C4-2B (cell line): ENCODE measurements at regions not wholly inside any gene's neighbourhood (a gene's known extent, or its start where the extent isn't known, plus 50 kb on each side); places are given as distances from the start of the nearest gene placed in this dataset.

Source experiments
- H3K27ac ChIP-seq: fragments of 450-650 bp; 2 replicates; pipeline ENCODE4 v1.5.1; 2017
- ZFX ChIP-seq: fragments of 450-650 bp; IDR thresholded peaks from 2 replicates; pipeline ENCODE4 v1.6.1; 2017
- TF ChIP-seq, protein P1 (sequence below): fragments of 450-650 bp; conservative IDR thresholded peaks from 2 replicates; pipeline ENCODE4 v1.5.1; 2017; ENCODE audit warnings: mild to moderate bottlenecking

DNA sequence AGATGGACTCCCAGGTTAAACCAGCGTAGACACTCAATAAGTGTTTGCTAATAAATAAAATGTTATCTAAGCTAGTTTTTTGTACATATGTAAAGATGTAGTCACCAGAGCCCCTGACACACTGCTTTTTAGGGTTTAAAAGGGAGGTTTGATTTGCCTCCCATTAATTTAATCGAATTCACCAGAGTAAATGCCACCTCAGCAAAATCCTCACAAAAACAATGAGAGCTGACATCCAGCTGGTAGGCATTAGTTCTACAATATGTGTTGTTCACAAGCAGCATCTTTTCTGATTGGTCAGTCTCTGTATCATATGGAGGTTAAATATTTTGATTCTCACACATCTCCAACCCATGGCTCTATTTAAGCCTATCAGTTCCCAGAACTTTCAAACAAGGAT lies 382.6 kb downstream of the CENPC start:
- TF ChIP-seq, protein P1, sequence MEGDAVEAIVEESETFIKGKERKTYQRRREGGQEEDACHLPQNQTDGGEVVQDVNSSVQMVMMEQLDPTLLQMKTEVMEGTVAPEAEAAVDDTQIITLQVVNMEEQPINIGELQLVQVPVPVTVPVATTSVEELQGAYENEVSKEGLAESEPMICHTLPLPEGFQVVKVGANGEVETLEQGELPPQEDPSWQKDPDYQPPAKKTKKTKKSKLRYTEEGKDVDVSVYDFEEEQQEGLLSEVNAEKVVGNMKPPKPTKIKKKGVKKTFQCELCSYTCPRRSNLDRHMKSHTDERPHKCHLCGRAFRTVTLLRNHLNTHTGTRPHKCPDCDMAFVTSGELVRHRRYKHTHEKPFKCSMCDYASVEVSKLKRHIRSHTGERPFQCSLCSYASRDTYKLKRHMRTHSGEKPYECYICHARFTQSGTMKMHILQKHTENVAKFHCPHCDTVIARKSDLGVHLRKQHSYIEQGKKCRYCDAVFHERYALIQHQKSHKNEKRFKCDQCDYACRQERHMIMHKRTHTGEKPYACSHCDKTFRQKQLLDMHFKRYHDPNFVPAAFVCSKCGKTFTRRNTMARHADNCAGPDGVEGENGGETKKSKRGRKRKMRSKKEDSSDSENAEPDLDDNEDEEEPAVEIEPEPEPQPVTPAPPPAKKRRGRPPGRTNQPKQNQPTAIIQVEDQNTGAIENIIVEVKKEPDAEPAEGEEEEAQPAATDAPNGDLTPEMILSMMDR: no peak
- TF ChIP-seq ZFX: no peak
- H3K27ac ChIP-seq: no peak overlapping the region

GRCh38 chr4:67161311-67161710 lies 384.0 kb downstream of the CENPC start:
- TF ChIP-seq, protein P1: no peak
- no peak for TF ChIP-seq ZFX
- no peak overlapping the region for H3K27ac ChIP-seq

DNA sequence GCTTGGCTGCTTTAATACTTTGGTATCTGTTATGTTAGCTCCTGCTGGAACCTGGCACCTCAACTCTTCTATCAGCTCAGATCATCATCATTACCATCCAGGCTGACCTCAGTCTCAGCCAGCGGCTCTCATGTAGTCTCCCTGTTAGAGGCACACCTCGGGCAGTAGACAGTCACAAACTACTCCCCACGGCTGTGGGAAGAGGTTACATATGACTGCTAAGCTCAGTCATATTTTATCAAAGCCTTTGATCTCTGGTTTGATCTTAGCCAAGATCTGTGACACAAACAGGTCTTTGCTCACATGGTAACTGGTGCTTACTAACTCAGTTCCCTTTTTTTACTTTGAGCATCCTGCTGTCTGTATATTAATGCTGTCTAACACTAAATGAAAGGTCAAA lies 384.9 kb downstream of the CENPC start:
- H3K27ac ChIP-seq: no peak overlapping the region
- no peak for TF ChIP-seq ZFX
- TF ChIP-seq, protein P1: no peak

DNA sequence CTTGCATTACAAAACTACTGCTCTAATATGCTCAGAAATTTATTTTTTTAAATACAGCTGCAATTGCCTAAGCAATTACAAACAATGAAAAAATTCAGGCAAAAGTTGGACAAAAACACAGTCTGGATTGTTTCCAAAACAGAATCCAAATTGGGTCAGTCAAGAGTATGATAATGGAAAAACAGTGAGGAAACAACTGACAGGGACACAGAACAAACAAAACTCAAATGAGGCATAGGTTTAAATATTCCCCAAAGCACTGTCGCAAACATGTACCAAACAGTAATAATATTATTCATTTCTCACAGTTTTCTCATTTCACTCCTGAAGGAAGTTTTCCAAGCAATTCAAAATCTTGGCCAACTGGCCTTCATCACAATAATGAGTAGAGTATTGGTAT lies 386.6 kb downstream of the CENPC start:
- H3K27ac ChIP-seq: no peak overlapping the region
- TF ChIP-seq, protein P1: no peak
- no peak for TF ChIP-seq ZFX

- H3K27ac ChIP-seq: peak overlapping the region; percentile 29; the same call in 1 of the 2 replicates
- TF ChIP-seq, protein P1: no peak
- no peak for TF ChIP-seq ZFX
Observed at GRCh38 chr4:67152976-67153375, 392.3 kb downstream of the CENPC start.

DNA sequence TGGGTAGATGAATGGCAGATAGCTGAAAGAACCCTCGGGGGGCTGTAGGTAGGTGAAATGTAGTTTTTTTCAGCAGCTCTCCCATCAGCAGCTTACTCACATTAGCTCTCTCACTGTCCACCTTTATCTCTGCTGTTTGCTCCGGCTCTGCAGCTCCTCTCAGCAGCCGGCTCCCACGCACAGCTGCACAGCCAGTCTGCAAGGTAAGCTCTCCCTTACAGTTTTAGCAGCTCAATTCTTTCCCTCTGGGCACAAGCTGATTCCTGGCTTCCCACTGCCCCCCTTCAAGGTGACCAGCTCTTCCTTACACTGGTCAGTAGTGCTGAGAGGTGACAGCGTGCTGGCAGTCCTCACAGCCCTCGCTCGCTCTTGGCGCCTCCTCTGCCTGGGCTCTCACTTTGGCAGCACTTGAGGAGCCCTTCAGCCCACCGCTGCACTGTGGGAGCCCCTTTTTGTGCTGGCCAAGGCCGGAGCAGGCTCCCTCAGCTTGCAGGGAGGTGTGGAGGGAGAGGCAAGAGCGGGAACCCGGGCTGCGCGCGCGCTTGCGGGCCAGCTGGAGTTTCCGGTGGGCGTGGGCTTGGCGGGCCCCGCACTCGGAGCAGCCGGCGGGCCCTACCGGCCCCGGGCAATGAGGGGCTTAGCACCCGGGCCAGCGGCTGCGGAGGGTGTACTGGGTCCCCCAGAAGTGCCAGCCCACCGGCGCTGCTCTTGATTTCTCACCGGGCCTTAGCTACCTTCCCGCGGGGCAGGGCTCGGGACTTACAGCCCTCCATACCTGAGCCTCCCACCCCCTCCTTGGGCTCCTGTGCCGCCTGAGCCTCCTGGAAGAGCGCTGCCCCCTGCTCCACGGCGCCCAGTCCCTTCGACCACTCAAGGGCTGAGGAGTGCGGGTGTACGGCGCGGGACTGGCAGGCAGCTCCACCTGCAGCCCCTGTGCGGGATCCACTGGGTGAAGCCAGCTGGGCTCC lies 393.6 kb downstream of the CENPC start:
- H3K27ac ChIP-seq: no peak overlapping the region
- TF ChIP-seq, protein P1: no peak
- TF ChIP-seq ZFX: no peak

- TF ChIP-seq, protein P1: no peak
- TF ChIP-seq ZFX: no peak
Observed at GRCh38 chr4:67141586-67141985, 403.7 kb downstream of the CENPC start.

More at GRCh38 chr4:67141586-67141985, 403.7 kb downstream of the CENPC start:
- no peak overlapping the region for H3K27ac ChIP-seq
